Muscle of back (tissue), 3 donors: ENCODE measurements at regions not wholly inside any gene's neighbourhood (a gene's known extent, or its start where the extent isn't known, plus 50 kb on each side); places are given as distances from the start of the nearest gene placed in this dataset.
"Not testable (repeated sequence)": the region's sequence is repeated elsewhere in the genome, so short reads cannot be mapped to it uniquely, and the experiment has no call there.

ENCODE experiments used
- DNase-seq, 3 donors: peaks; one replicate each; pipeline versions ENCODE4 v3.0.0 to v3.0.0-alpha.2; 2013

DNA sequence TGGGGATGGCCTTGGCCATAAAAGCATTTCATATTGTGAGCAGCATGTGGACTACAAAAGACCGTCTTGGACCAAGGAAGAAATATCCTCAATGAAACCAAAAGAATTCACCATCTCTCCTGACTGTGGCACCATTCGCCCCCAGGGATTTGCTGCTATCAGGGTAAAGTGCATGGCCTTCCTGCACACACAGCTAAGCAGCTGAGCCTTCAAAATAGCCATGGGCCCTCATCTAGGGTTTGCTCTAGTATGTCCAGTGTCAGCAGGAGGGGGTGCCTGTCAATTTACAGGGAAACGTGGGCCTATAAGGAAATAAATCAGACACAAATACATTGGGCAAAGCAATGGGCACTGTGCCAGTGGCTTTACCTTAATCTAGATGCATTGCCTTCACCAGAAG is 296.6 kb upstream of the NBPF12 start:
- not testable (repeated sequence) for DNase-seq

- not testable (repeated sequence) for DNase-seq
These were observed 297.5 kb upstream of the NBPF12 start for GRCh38 chr1:146640671-146641070.

DNA sequence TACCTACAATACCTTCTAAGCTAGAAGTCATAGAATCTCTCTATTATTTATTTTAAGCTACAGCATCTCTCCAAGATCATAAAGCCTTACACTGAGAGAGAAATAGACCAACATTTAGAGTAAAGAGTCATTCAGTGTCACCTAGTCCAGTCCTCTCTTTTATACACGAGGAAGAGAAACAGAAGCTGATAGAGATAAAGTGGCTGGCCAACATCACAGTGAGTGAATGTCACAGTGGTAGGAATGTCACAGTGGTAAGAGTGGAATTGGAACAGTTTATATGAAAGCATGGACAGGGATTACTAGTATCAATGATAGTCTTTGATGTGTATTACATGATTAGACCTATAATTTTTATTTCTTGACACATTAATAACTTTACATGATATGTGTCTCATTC is 307.8 kb upstream of the NBPF12 start:
- not testable (repeated sequence) for DNase-seq

DNA sequence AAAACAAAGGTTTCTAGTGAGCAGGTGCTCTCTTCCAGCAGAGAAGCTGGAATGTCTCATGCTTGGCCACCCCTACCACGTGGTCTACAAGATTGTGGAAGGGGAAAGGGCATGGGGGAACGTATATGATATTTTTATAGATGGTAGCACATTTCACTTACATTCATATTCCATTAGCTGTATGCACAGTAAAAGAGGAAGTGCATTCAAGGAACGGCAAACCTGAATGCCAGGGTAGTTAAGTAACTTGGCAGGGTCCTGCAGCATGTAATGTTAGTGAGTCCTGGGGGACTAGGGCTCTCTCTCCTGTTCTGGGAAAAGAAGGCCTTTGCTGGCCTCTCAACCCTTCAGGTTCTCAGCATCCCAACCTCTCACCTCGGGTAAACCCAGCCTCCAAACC is 319.5 kb upstream of the NBPF12 start:
- DNase-seq = not testable (repeated sequence)

- not testable (repeated sequence) for DNase-seq
These were observed 333.4 kb upstream of the NBPF12 start for GRCh38 chr1:146604681-146605080.

GRCh38 chr1:146600720-146601307 is 337.3 kb upstream of the NBPF12 start:
- DNase-seq = not testable (repeated sequence)

- DNase-seq = not testable (repeated sequence)
These were observed 338.2 kb upstream of the NBPF12 start for GRCh38 chr1:146599906-146600305.

- not testable (repeated sequence) for DNase-seq
These were observed 352.4 kb upstream of the NOTCH2NLA start for GRCh38 chr1:146581229-146581628.

DNA sequence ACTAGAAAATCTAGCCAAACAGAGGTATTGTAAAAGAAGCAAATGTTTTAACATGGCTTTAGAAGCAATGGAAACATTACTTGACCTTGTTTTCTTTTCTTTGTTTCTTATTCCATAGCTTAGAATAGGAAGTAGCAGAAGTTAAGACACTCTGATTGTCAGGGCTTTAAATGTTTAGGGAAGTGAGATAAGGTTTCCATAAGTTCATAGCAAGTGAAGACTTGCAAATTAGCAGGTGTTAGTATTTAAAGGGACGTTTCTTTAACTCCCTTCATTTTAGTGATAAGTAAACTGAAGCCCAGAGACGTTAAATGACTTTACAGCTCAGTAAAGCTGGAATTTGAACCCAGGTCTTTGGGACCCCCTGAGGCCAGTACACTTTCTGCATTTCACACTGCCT is 338.7 kb upstream of the NOTCH2NLA start:
- DNase-seq = not testable (repeated sequence)

GRCh38 chr1:146558032-146558431 is 329.2 kb upstream of the NOTCH2NLA start:
- DNase-seq = not testable (repeated sequence)

DNA sequence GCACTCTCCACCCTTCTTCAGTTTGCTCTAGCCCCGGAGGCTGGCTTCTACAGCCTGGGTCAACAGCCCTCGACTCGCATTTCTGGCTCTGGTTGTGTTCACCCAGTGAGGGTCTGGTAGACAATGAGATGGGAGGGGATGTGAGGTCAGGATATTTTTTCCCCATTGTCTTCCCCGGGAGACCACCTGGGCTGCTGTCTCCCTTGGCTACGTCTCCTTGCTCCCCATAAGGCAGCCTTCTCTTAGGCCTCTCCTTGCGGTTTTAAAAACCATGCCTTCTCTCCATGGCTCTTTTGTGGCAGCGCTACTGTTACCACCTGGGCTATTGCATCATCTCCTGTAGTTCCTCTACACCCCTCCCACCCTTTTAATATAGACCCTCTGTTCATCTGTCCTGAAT is 327.6 kb upstream of the NOTCH2NLA start:
- not testable (repeated sequence) for DNase-seq

- DNase-seq = not testable (repeated sequence)
These were observed 323.6 kb upstream of the NOTCH2NLA start for GRCh38 chr1:146552414-146552813.

- DNase-seq = not testable (repeated sequence)
These were observed 319.9 kb upstream of the NOTCH2NLA start for GRCh38 chr1:146548684-146549083.

DNA sequence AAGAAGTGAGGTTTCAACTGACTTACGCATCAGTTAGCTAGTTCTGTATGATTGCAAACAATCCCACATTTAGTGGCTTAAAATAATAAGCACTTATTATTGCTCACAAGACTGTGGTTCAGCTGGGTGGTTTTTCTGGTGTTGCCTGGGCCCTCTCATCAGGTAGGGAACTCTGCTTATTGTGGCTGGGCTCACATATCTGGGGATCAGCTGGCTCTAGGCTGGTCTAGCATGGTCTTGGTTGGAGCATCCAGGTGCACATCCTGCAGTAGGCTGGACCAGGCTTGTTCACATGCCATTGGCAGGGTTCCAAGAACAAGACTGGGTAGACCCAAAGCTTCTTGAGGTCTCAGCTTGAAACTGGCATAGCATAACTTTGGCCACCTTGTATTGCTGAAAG is 317.4 kb upstream of the NOTCH2NLA start:
- DNase-seq = not testable (repeated sequence)

DNA sequence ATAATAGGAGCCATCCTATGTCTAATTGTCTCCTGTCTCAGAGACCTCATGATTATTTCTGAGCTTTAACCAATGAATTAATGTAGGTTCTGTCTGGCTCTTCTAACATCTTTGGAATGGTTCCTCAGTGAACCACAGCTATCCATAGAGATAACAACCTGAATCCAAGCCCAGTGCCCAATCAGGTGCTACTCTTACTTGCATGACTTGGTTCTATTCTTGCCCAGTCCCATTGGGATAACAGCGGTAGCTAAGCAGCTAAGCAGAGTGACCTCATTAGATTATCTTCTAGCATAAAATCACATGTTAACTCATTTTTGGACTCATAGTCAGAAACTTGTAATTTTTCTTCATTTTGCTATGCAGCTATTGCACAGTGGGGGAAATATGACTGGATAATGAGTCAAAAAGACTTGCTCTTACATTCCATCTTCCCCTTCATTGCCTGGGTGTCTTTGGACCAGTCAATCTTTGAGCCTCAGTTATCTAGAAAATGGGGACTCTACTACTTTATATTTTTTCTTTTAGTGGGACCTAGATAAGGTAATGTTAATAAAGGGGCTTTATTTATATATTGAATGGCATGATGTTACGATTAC is 309.1 kb upstream of the NOTCH2NLA start:
- not testable (repeated sequence) for DNase-seq

- not testable (repeated sequence) for DNase-seq
These were observed 307.2 kb upstream of the NOTCH2NLA start for GRCh38 chr1:146536028-146536427.

DNA sequence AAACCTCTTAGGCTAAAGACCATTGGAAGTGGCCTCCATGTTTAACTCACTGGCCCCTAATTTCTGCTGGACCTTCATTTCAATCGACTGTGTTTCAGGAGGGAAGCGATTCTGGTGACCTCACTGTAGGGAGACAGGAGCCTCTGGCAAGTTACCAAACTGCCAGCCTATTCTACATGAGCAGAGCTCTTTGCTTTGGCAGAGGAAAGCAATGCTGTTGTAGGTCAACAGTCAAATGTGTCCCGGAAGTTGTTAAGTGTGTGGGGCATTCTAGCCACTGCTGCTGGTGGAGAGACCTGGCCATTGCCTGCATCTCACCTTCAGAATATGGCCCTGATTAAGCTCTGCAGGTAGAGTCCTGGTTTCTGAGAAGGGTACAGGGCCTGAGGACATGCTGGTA is 306.8 kb upstream of the NOTCH2NLA start:
- not testable (repeated sequence) for DNase-seq

- DNase-seq = not testable (repeated sequence)
These were observed 302.1 kb upstream of the NOTCH2NLA start for GRCh38 chr1:146530958-146531357.

- not testable (repeated sequence) for DNase-seq
These were observed 294.0 kb upstream of the NOTCH2NLA start for GRCh38 chr1:146522812-146523211.

GRCh38 chr1:146522345-146522744 is 293.5 kb upstream of the NOTCH2NLA start:
- DNase-seq = not testable (repeated sequence)

GRCh38 chr1:146521804-146522203 is 293.0 kb upstream of the NOTCH2NLA start:
- not testable (repeated sequence) for DNase-seq

GRCh38 chr1:146513754-146514153 is 284.9 kb upstream of the NOTCH2NLA start:
- DNase-seq = not testable (repeated sequence)

GRCh38 chr1:146511047-146511777 is 282.4 kb upstream of the NOTCH2NLA start:
- not testable (repeated sequence) for DNase-seq
